K562 (cell line): ENCODE measurements at regions not wholly inside any gene's neighbourhood (a gene's known extent, or its start where the extent isn't known, plus 50 kb on each side); places are given as distances from the start of the nearest gene placed in this dataset.

Experiments
- ARID3A ChIP-seq: IDR thresholded peaks from 2 replicates; pipeline ENCODE4 v1.6.1; 2012; ENCODE audit warnings: low read depth, low read length, improper control_type of control experiment, borderline replicate concordance
- ATF3 ChIP-seq, 2 experiments: fragments of 450-650 bp in 1 of 2; sonication (generic) in 1 of 2; formaldehyde crosslinking in 1 of 2; IDR thresholded peaks in 1 of 2; conservative IDR thresholded peaks in 1 of 2; 2 replicates each; pipeline versions ENCODE4 v1.6.1 to v1.8.1; 2016 to 2023; ENCODE audit warnings: mild to moderate bottlenecking in 2 of 2, moderate library complexity in 2 of 2, inconsistent platforms in 1 of 2, missing genetic modification reagents in 1 of 2
- BHLHE40 ChIP-seq: IDR thresholded peaks from 2 replicates; pipeline ENCODE4 v1.6.1; 2011; ENCODE audit warnings: low read length, improper control_type of control experiment
- CBX1 ChIP-seq: sonication (generic); IDR thresholded peaks from 2 replicates; pipeline ENCODE4 v1.6.1; 2016; ENCODE audit warnings: antibody characterized with exemption, low read depth, mild to moderate bottlenecking
- CREBBP ChIP-seq: IDR thresholded peaks from one replicate; pipeline ENCODE4 v1.6.1; 2012; ENCODE audit warnings: low read depth, mild to moderate bottlenecking, control low read depth, inconsistent platforms, low read length
- E2F3 ChIP-seq: fragments of 250-450 bp; sonication (Bioruptor Pico); IDR thresholded peaks from 2 replicates; pipeline ENCODE4 v1.4.0; 2020; ENCODE audit warnings: mild to moderate bottlenecking
- HMG20A ChIP-seq: fragments of 450-650 bp; formaldehyde crosslinking; conservative IDR thresholded peaks from 2 replicates; pipeline ENCODE4 v1.4.0; 2020; ENCODE audit warnings: mild to moderate bottlenecking, mixed read lengths
- NEUROD1 ChIP-seq: fragments of 150-350 bp; IDR thresholded peaks from 2 replicates; pipeline ENCODE4 v1.6.1; 2014; ENCODE audit warnings: borderline replicate concordance, low read length, low read depth; ENCODE audit not compliant: partially characterized antibody
- PHB ChIP-seq: fragments of 250-450 bp; sonication (Bioruptor Pico); IDR thresholded peaks from 2 replicates; pipeline ENCODE4 v1.5.0; 2021
- PHF20 ChIP-seq: fragments of 450-650 bp; IDR thresholded peaks from 2 replicates; pipeline ENCODE4 v1.6.1; 2018; ENCODE audit not compliant: partially characterized antibody
- POLR2AphosphoS2 ChIP-seq: IDR thresholded peaks from 2 replicates; pipeline ENCODE4 v1.6.1; 2012; ENCODE audit warnings: low read length, improper control_type of control experiment
- PYGO2 ChIP-seq: fragments of 450-650 bp; IDR thresholded peaks from 2 replicates; pipeline ENCODE4 v1.6.1; 2016; ENCODE audit warnings: mild to moderate bottlenecking, missing genetic modification characterization, moderate library complexity, missing compliant biosample characterization
- REST ChIP-seq, 2 experiments: fragments of 450-650 bp; formaldehyde crosslinking in 1 of 2; IDR thresholded peaks; 2 replicates each; pipeline versions ENCODE4 v1.4.0 to v1.6.1; 2014 to 2020; ENCODE audit warnings: mild to moderate bottlenecking in 2 of 2, borderline replicate concordance in 1 of 2, low read depth in 1 of 2
- RFX1 ChIP-seq: fragments of 450-650 bp; IDR thresholded peaks from 2 replicates; pipeline ENCODE4 v1.6.1; 2016; ENCODE audit warnings: mild to moderate bottlenecking, moderate library complexity
- ZNF121 ChIP-seq: sonication (generic); formaldehyde crosslinking; conservative IDR thresholded peaks from 2 replicates; pipeline ENCODE4 v1.8.0; 2022; ENCODE audit warnings: missing genetic modification reagents
- ZNF561 ChIP-seq: fragments of 450-650 bp; formaldehyde crosslinking; conservative IDR thresholded peaks from 2 replicates; pipeline ENCODE4 v1.4.0; 2020; ENCODE audit warnings: mild to moderate bottlenecking, moderate library complexity

GRCh38 chr6:26304797-26305640 lies 60.0 kb upstream of the BTN3A2 start (continued):
- peak; percentile 37; the same call in 1 of the 2 replicates for TF ChIP-seq REST (IDR thresholded peaks at IDR 0.05; ENCODE audit: borderline replicate concordance)
- TF ChIP-seq REST (CRISPR knock-in tag; IDR thresholded peaks at IDR 0.05; ENCODE audit: low read depth): 0 out of 2 replicates have a peak, but pooled peaks have one; percentile 47
- no peak for TF ChIP-seq E2F3 (CRISPR knock-in tag)
- no peak for TF ChIP-seq POLR2AphosphoS2
- TF ChIP-seq ATF3 (IDR thresholded peaks at IDR 0.05): peak; percentile 84
- TF ChIP-seq ATF3 (CRISPR knock-in tag; conservative IDR thresholded peaks at IDR 0.05): no peak; the same call in 1 of the 2 replicates
- TF ChIP-seq ARID3A: peak; percentile 71; the same call in 1 of the 2 replicates
- peak; percentile 66 for TF ChIP-seq BHLHE40
- no peak for TF ChIP-seq ZNF561 (CRISPR knock-in tag)
- peak; percentile 24 for TF ChIP-seq NEUROD1
- TF ChIP-seq PYGO2: 0 out of 2 replicates have a peak, but pooled peaks have one; percentile 12
- TF ChIP-seq CBX1: no peak; the same call in 1 of the 2 replicates
- no peak for TF ChIP-seq HMG20A (CRISPR knock-in tag)
- TF ChIP-seq PHB: no peak
- no peak for TF ChIP-seq ZNF121 (CRISPR knock-in tag)
- TF ChIP-seq CREBBP: no peak
- no peak for TF ChIP-seq RFX1
- TF ChIP-seq PHF20: peak; percentile 38
